ENCODE measurements at regions not wholly inside any gene's neighbourhood (a gene's known extent, or its start where the extent isn't known, plus 50 kb on each side); places are given as distances from the start of the nearest gene placed in this dataset.

DNA sequence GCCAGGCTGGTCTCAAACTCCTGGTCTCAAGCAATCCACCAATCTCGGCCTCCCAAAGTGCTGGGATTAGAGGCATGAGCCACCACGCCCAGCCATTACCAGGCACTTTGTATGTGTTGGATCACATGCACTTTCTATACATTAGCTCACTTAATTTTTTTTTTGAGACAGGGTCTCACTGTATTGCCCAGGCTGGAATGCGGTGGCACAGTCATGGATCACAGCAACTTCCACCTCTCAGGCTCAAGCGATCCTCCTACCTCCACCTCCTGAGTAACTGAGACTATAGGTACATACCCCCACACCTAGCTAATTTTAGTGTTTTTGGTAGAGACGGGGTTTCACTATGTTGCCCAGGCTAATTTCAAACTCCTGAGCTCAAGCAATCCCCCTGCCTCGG is 203.0 kb upstream of the MYL2 start:
- TF ChIP-seq, protein P1, sequence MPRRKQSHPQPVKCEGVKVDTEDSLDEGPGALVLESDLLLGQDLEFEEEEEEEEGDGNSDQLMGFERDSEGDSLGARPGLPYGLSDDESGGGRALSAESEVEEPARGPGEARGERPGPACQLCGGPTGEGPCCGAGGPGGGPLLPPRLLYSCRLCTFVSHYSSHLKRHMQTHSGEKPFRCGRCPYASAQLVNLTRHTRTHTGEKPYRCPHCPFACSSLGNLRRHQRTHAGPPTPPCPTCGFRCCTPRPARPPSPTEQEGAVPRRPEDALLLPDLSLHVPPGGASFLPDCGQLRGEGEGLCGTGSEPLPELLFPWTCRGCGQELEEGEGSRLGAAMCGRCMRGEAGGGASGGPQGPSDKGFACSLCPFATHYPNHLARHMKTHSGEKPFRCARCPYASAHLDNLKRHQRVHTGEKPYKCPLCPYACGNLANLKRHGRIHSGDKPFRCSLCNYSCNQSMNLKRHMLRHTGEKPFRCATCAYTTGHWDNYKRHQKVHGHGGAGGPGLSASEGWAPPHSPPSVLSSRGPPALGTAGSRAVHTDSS (tag by site-specific recombination; IDR thresholded peaks at IDR 0.05), result no peak
- TF ChIP-seq, protein P2, sequence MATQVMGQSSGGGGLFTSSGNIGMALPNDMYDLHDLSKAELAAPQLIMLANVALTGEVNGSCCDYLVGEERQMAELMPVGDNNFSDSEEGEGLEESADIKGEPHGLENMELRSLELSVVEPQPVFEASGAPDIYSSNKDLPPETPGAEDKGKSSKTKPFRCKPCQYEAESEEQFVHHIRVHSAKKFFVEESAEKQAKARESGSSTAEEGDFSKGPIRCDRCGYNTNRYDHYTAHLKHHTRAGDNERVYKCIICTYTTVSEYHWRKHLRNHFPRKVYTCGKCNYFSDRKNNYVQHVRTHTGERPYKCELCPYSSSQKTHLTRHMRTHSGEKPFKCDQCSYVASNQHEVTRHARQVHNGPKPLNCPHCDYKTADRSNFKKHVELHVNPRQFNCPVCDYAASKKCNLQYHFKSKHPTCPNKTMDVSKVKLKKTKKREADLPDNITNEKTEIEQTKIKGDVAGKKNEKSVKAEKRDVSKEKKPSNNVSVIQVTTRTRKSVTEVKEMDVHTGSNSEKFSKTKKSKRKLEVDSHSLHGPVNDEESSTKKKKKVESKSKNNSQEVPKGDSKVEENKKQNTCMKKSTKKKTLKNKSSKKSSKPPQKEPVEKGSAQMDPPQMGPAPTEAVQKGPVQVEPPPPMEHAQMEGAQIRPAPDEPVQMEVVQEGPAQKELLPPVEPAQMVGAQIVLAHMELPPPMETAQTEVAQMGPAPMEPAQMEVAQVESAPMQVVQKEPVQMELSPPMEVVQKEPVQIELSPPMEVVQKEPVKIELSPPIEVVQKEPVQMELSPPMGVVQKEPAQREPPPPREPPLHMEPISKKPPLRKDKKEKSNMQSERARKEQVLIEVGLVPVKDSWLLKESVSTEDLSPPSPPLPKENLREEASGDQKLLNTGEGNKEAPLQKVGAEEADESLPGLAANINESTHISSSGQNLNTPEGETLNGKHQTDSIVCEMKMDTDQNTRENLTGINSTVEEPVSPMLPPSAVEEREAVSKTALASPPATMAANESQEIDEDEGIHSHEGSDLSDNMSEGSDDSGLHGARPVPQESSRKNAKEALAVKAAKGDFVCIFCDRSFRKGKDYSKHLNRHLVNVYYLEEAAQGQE (tag by site-specific recombination; IDR thresholded peaks at IDR 0.05), result no peak
- TF ChIP-seq TCF7L2 (IDR thresholded peaks at IDR 0.05; ENCODE audit: borderline replicate concordance, low read depth, low read length) (no peak), ZNF221 (tag by site-specific recombination; IDR thresholded peaks at IDR 0.05; ENCODE audit: borderline replicate concordance) (no peak), ZNF549 (tag by site-specific recombination; IDR thresholded peaks at IDR 0.05) (no peak), ZNF138 (tag by site-specific recombination; IDR thresholded peaks at IDR 0.05; ENCODE audit: borderline replicate concordance) (no peak), CTCF (tag by site-specific recombination; IDR thresholded peaks at IDR 0.05) (no peak), ZNF596 (tag by site-specific recombination; IDR thresholded peaks at IDR 0.05) (no peak), HOXD13 (CRISPR knock-in tag; IDR thresholded peaks at IDR 0.05; ENCODE audit: borderline replicate concordance) (no peak), ZSCAN23 (tag by site-specific recombination; IDR thresholded peaks at IDR 0.05) (no peak)

All from HEK293 (cell line).